ENCODE measurements at regions not wholly inside any gene's neighbourhood (a gene's known extent, or its start where the extent isn't known, plus 50 kb on each side); places are given as distances from the start of the nearest gene placed in this dataset.

GRCh38 chr5:71830681-71831539 lies 111.8 kb downstream of the CARTPT start:
- Histone ChIP-seq H3K27me3 (ENCODE audit: control insufficient read depth in 2 of 2, insufficient read depth in 1 of 2, low read length in 1 of 2) (no peaks in the 10 kb centered on the region), H3K9me3 (ENCODE audit: control insufficient read depth in 2 of 2, insufficient read depth in 1 of 2, low read length in 1 of 2) (peaks cover 3 to 11% of the 10 kb centered on the region in 2 donors), H3K4me3 (ENCODE audit: low read length in 2 of 2) (no peak overlapping the region), H3K36me3 (ENCODE audit: control insufficient read depth in 2 of 2, insufficient read depth in 2 of 2, low read length in 1 of 2) (no peaks in the 10 kb centered on the region), H3K27ac (ENCODE audit: low read depth in 1 of 2, low read length in 1 of 2) (no peak overlapping the region), H3K4me1 (ENCODE audit: control insufficient read depth in 2 of 2, insufficient read depth in 2 of 2, low read length in 2 of 2) (no peaks in the 10 kb centered on the region)
- 95% methylated on average over 4 of the region's 4 CpGs for WGBS
- DNase-seq (ENCODE audit: low read depth in 6 of 9, low spot score in 9 of 9), result no peak

- H3K4me3 ChIP-seq (ENCODE audit: low read length in 2 of 2), result no peak overlapping the region
- 91% methylated on average over 4 of the region's 4 CpGs for WGBS
- no peaks in the 10 kb centered on the region for H3K9me3 ChIP-seq (ENCODE audit: control insufficient read depth in 2 of 2, insufficient read depth in 1 of 2, low read length in 1 of 2)
- H3K27me3 ChIP-seq (ENCODE audit: control insufficient read depth in 2 of 2, insufficient read depth in 1 of 2, low read length in 1 of 2), result no peaks in the 10 kb centered on the region
- H3K27ac ChIP-seq (ENCODE audit: low read depth in 1 of 2, low read length in 1 of 2), result no peak overlapping the region
- H3K36me3 ChIP-seq (ENCODE audit: control insufficient read depth in 2 of 2, insufficient read depth in 2 of 2, low read length in 1 of 2), result no peaks in the 10 kb centered on the region
- DNase-seq (ENCODE audit: low read depth in 6 of 9, low spot score in 9 of 9), result no peak
- no peaks in the 10 kb centered on the region for H3K4me1 ChIP-seq (ENCODE audit: control insufficient read depth in 2 of 2, insufficient read depth in 2 of 2, low read length in 2 of 2)
Observed at GRCh38 chr5:71832812-71833715, 114.0 kb downstream of the CARTPT start.

GRCh38 chr5:71834601-71835000 lies 115.5 kb downstream of the CARTPT start:
- 57% methylated on average over 2 of the region's 2 CpGs for WGBS
- Histone ChIP-seq H3K36me3 (ENCODE audit: control insufficient read depth in 2 of 2, insufficient read depth in 2 of 2, low read length in 1 of 2) (no peaks in the 10 kb centered on the region), H3K27ac (ENCODE audit: low read depth in 1 of 2, low read length in 1 of 2) (no peak overlapping the region), H3K27me3 (ENCODE audit: control insufficient read depth in 2 of 2, insufficient read depth in 1 of 2, low read length in 1 of 2) (no peaks in the 10 kb centered on the region), H3K4me3 (ENCODE audit: low read length in 2 of 2) (no peak overlapping the region), H3K4me1 (ENCODE audit: control insufficient read depth in 2 of 2, insufficient read depth in 2 of 2, low read length in 2 of 2) (no peaks in the 10 kb centered on the region), H3K9me3 (ENCODE audit: control insufficient read depth in 2 of 2, insufficient read depth in 1 of 2, low read length in 1 of 2) (no peaks in the 10 kb centered on the region)
- no peak for DNase-seq (ENCODE audit: low read depth in 6 of 9, low spot score in 9 of 9)

- Histone ChIP-seq H3K9me3 (ENCODE audit: control insufficient read depth in 2 of 2, insufficient read depth in 1 of 2, low read length in 1 of 2) (no peaks in the 10 kb centered on the region), H3K4me3 (ENCODE audit: low read length in 2 of 2) (no peak overlapping the region), H3K27ac (ENCODE audit: low read depth in 1 of 2, low read length in 1 of 2) (no peak overlapping the region), H3K4me1 (ENCODE audit: control insufficient read depth in 2 of 2, insufficient read depth in 2 of 2, low read length in 2 of 2) (no peaks in the 10 kb centered on the region), H3K36me3 (ENCODE audit: control insufficient read depth in 2 of 2, insufficient read depth in 2 of 2, low read length in 1 of 2) (no peaks in the 10 kb centered on the region), H3K27me3 (ENCODE audit: control insufficient read depth in 2 of 2, insufficient read depth in 1 of 2, low read length in 1 of 2) (no peaks in the 10 kb centered on the region)
- no peak for DNase-seq (ENCODE audit: low read depth in 6 of 9, low spot score in 9 of 9)
Observed at GRCh38 chr5:71836084-71836483, 117.0 kb downstream of the CARTPT start.

- Histone ChIP-seq H3K4me3 (ENCODE audit: low read length in 2 of 2) (no peak overlapping the region), H3K27me3 (ENCODE audit: control insufficient read depth in 2 of 2, insufficient read depth in 1 of 2, low read length in 1 of 2) (no peaks in the 10 kb centered on the region), H3K27ac (ENCODE audit: low read depth in 1 of 2, low read length in 1 of 2) (no peak overlapping the region), H3K4me1 (ENCODE audit: control insufficient read depth in 2 of 2, insufficient read depth in 2 of 2, low read length in 2 of 2) (no peaks in the 10 kb centered on the region), H3K36me3 (ENCODE audit: control insufficient read depth in 2 of 2, insufficient read depth in 2 of 2, low read length in 1 of 2) (no peaks in the 10 kb centered on the region), H3K9me3 (ENCODE audit: control insufficient read depth in 2 of 2, insufficient read depth in 1 of 2, low read length in 1 of 2) (no peaks in the 10 kb centered on the region)
- WGBS, result 95% methylated on average over 5 of the region's 5 CpGs
- DNase-seq (ENCODE audit: low read depth in 6 of 9, low spot score in 9 of 9), result no peak
Observed at GRCh38 chr5:71836559-71837112, 117.6 kb downstream of the CARTPT start.

GRCh38 chr5:71838286-71838685 lies 119.2 kb downstream of the CARTPT start:
- no peak overlapping the region for H3K4me3 ChIP-seq (ENCODE audit: low read length in 2 of 2)
- 95% methylated on average over 4 of the region's 4 CpGs for WGBS
- DNase-seq (ENCODE audit: low read depth in 6 of 9, low spot score in 9 of 9), result no peak
- no peaks in the 10 kb centered on the region for H3K36me3 ChIP-seq (ENCODE audit: control insufficient read depth in 2 of 2, insufficient read depth in 2 of 2, low read length in 1 of 2)
- no peaks in the 10 kb centered on the region for H3K9me3 ChIP-seq (ENCODE audit: control insufficient read depth in 2 of 2, insufficient read depth in 1 of 2, low read length in 1 of 2)
- no peaks in the 10 kb centered on the region for H3K4me1 ChIP-seq (ENCODE audit: control insufficient read depth in 2 of 2, insufficient read depth in 2 of 2, low read length in 2 of 2)
- no peaks in the 10 kb centered on the region for H3K27me3 ChIP-seq (ENCODE audit: control insufficient read depth in 2 of 2, insufficient read depth in 1 of 2, low read length in 1 of 2)
- no peak overlapping the region for H3K27ac ChIP-seq (ENCODE audit: low read depth in 1 of 2, low read length in 1 of 2)

GRCh38 chr5:71839096-71839884 lies 120.2 kb downstream of the CARTPT start:
- Histone ChIP-seq H3K27ac (ENCODE audit: low read depth in 1 of 2, low read length in 1 of 2) (no peak overlapping the region), H3K27me3 (ENCODE audit: control insufficient read depth in 2 of 2, insufficient read depth in 1 of 2, low read length in 1 of 2) (no peaks in the 10 kb centered on the region), H3K4me1 (ENCODE audit: control insufficient read depth in 2 of 2, insufficient read depth in 2 of 2, low read length in 2 of 2) (no peaks in the 10 kb centered on the region), H3K9me3 (ENCODE audit: control insufficient read depth in 2 of 2, insufficient read depth in 1 of 2, low read length in 1 of 2) (no peaks in the 10 kb centered on the region), H3K36me3 (ENCODE audit: control insufficient read depth in 2 of 2, insufficient read depth in 2 of 2, low read length in 1 of 2) (no peaks in the 10 kb centered on the region), H3K4me3 (ENCODE audit: low read length in 2 of 2) (no peak overlapping the region)
- DNase-seq (ENCODE audit: low read depth in 6 of 9, low spot score in 9 of 9), result no peak
- WGBS, result 89% methylated on average over 6 of the region's 6 CpGs

- Histone ChIP-seq H3K36me3 (ENCODE audit: control insufficient read depth in 2 of 2, insufficient read depth in 2 of 2, low read length in 1 of 2) (no peaks in the 10 kb centered on the region), H3K4me3 (ENCODE audit: low read length in 2 of 2) (no peak overlapping the region), H3K4me1 (ENCODE audit: control insufficient read depth in 2 of 2, insufficient read depth in 2 of 2, low read length in 2 of 2) (no peaks in the 10 kb centered on the region), H3K27ac (ENCODE audit: low read depth in 1 of 2, low read length in 1 of 2) (no peak overlapping the region), H3K27me3 (ENCODE audit: control insufficient read depth in 2 of 2, insufficient read depth in 1 of 2, low read length in 1 of 2) (no peaks in the 10 kb centered on the region), H3K9me3 (ENCODE audit: control insufficient read depth in 2 of 2, insufficient read depth in 1 of 2, low read length in 1 of 2) (no peaks in the 10 kb centered on the region)
- DNase-seq (ENCODE audit: low read depth in 6 of 9, low spot score in 9 of 9), result no peak
- 78% methylated on average over 1 of the region's 1 CpG for WGBS
Observed at GRCh38 chr5:71841107-71841506, 122.0 kb downstream of the CARTPT start.

All from thymus (tissue), 11 donors.